GM12865 (cell line): ENCODE measurements at regions not wholly inside any gene's neighbourhood (a gene's known extent, or its start where the extent isn't known, plus 50 kb on each side); places are given as distances from the start of the nearest gene placed in this dataset.

Experiments
- DNase-seq: peaks from one replicate; pipeline ENCODE4 v3.0.0; 2010; ENCODE audit warnings: low read depth
- H3K4me3 ChIP-seq: 2 replicates; pipeline ENCODE4 v1.5.1; 2011; ENCODE audit warnings: mild to moderate bottlenecking, low read depth, low read length, control low read depth
- TF ChIP-seq, protein P1 (sequence below): IDR thresholded peaks from 2 replicates; pipeline ENCODE4 v1.5.1; 2011; ENCODE audit warnings: low read length, control low read depth, low read depth, inconsistent platforms; ENCODE audit not compliant: insufficient read depth; ENCODE audit errors: missing control alignments

DNA sequence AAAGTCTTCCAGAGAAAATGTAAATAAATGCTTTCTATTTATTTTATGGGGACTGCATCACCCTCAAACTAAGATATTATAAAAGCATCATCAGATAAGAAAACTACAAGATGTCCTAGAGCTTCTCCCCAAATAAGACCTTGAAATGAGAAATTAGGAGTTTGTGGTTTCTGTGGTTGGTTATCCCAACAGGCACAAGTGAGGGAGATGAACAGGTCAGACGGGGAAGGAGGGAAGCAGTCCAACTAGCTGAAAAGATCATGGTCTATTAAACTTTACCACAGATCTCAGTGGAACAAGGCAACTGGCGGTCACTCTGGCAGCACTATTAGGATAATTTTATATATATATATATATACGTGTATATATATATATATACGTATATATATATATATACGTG, 319.3 kb upstream of the GRID2 start:
- TF ChIP-seq, protein P1, sequence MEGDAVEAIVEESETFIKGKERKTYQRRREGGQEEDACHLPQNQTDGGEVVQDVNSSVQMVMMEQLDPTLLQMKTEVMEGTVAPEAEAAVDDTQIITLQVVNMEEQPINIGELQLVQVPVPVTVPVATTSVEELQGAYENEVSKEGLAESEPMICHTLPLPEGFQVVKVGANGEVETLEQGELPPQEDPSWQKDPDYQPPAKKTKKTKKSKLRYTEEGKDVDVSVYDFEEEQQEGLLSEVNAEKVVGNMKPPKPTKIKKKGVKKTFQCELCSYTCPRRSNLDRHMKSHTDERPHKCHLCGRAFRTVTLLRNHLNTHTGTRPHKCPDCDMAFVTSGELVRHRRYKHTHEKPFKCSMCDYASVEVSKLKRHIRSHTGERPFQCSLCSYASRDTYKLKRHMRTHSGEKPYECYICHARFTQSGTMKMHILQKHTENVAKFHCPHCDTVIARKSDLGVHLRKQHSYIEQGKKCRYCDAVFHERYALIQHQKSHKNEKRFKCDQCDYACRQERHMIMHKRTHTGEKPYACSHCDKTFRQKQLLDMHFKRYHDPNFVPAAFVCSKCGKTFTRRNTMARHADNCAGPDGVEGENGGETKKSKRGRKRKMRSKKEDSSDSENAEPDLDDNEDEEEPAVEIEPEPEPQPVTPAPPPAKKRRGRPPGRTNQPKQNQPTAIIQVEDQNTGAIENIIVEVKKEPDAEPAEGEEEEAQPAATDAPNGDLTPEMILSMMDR, result no peak
- H3K4me3 ChIP-seq, result no peak overlapping the region
- no peak for DNase-seq

DNA sequence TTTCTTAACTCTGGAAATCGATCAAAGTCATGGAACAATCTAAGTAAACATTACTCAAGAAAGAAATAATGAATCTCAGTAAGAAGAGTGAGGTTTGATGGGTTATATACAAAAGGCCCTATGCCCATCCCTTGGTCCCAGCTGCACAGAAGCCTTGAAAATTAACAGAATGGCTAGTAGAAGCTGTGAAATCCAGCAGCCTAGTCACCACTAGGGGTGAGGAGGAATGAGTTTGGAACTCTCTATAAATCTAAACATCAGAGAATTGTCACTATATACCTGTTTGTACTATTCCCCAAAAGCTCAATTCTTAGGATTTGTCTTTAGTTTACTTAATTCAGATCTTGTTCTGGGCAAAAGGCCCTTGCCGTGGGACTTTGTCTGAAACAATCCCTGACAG, 313.9 kb upstream of the GRID2 start:
- TF ChIP-seq, protein P1, result no peak
- no peak overlapping the region for H3K4me3 ChIP-seq
- no peak for DNase-seq

DNA sequence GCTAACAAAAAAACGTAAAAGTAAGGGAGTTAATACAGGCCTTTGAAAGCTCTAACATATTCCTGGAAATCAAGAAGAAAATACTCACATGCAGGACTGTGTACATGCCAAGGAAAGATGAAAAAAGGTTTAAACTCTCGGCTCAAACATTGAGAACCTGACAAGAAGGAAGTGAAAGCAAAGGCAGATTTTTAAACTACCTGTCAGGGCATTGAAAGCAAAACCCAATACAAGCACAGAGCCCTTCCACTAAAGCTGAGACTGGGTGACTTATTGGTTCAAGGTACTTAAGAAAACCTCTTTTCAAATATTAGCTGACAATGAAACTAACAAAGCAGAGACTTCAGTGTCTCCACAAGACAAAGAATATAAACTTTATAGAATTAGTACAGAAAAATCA, 313.0 kb upstream of the GRID2 start:
- TF ChIP-seq, protein P1, result no peak
- H3K4me3 ChIP-seq, result no peak overlapping the region
- DNase-seq, result peak; percentile 20

DNA sequence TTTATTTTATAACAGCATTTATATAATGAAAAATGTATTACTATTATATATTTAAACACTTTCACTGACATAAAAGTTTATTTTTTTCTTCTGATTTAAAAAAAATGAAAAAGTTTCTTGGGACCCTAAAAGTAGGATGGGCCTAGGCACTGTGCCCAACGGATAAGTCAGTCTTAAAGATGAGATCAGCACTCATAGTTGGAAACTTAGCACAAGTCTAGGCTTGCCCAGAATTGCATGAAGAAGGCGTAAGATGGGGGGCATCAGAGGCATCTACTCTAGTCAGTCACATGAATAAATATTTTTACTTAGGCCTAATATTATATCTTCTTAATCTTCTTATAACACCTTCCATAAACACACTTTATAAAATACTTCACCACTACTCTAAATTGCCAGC, 306.7 kb upstream of the GRID2 start:
- H3K4me3 ChIP-seq, result no peak overlapping the region
- no peak for DNase-seq
- TF ChIP-seq, protein P1, result no peak

DNA sequence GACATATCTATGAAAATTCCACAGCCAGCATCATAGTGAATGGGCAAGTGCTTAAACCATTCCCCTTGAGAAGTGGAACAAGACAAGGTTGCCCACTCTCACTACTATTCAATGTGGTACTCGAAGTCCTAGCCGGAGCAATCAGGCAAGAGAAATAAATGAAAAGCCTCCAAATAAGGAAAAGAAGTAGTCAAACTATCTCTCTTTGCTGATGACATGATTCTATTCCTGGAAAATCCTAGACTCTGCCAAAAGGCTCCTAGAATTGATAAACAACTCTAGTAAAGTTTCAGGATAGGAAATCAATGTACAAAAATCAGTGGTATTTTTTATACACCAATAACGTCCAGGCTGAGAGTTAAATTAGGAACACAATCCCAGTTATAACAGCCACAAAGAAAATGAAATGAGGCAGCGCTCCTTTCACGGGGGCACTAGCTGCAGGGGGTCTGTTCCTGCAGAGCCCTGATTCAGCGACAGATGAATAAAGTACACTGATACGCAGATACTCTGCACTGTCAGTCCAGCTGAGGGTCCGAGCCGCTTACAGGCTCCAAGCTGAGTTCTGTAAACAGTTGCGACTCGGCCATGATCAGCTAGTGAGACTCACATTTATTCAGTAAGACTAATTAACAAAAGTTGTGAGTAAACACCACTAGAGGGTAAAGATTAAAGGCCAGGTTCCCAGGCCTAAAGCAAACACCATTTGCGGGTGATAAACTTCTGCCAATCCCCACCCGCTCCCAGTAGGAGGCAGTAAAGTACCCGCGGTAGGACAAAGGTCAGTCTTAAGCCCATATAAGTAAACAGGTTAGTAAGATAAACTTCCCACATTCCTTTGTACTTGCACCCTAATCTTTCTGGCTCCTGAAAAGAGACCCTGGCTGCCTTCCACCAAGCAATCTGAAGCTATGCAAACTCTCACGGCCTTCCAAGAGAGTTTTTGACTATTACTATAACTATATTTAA, 290.6 kb upstream of the GRID2 start:
- no peak overlapping the region for H3K4me3 ChIP-seq
- TF ChIP-seq, protein P1, result no peak
- no peak for DNase-seq

DNA sequence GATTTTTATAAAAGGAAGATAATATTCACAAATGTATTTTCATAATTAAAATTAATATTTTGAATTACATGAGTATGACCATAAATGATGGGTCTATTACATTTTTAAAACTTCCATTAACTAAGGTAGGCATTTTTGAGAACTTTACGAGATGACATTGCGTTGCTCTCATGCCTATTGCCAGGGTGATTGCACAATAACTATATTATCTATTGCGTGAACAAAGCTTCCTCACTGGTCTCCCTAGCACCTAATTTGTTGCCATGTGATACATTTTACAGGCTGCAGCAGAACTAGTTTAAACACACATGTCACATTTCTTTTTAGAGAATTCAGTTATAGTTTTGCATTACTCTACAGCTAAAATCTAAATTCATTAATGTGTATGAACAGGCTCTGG, 289.7 kb upstream of the GRID2 start:
- no peak for DNase-seq
- TF ChIP-seq, protein P1, result no peak
- H3K4me3 ChIP-seq, result no peak overlapping the region
